ENCODE measurements at regions not wholly inside any gene's neighbourhood (a gene's known extent, or its start where the extent isn't known, plus 50 kb on each side); places are given as distances from the start of the nearest gene placed in this dataset.
"Not testable (repeated sequence)": the region's sequence is repeated elsewhere in the genome, so short reads cannot be mapped to it uniquely, and the experiment has no call there.

GRCh38 chr6:15825332-15825930 lies 162.6 kb upstream of the DTNBP1 start:
- no peak for DNase-seq

- no peak for DNase-seq
These were observed 162.0 kb upstream of the DTNBP1 start for GRCh38 chr6:15824811-15825210.

GRCh38 chr6:15823838-15824414 lies 161.1 kb upstream of the DTNBP1 start:
- DNase-seq: no peak

- no peak for DNase-seq
These were observed 160.0 kb upstream of the DTNBP1 start for GRCh38 chr6:15822835-15823234.

- no peak for DNase-seq
These were observed 157.0 kb upstream of the DTNBP1 start for GRCh38 chr6:15819841-15820240.

- no peak for DNase-seq
These were observed 156.4 kb upstream of the DTNBP1 start for GRCh38 chr6:15819226-15819625.

- DNase-seq: no peak
These were observed 155.7 kb upstream of the DTNBP1 start for GRCh38 chr6:15818491-15818890.

- DNase-seq: no peak
These were observed 155.2 kb upstream of the DTNBP1 start for GRCh38 chr6:15818044-15818443.

GRCh38 chr6:15817100-15817499 lies 154.3 kb upstream of the DTNBP1 start:
- DNase-seq: no peak

GRCh38 chr6:15816661-15817060 lies 153.8 kb upstream of the DTNBP1 start:
- DNase-seq: no peak

GRCh38 chr6:15813698-15814097 lies 150.9 kb upstream of the DTNBP1 start:
- DNase-seq: not testable (repeated sequence)

GRCh38 chr6:15811107-15811506 lies 148.3 kb upstream of the DTNBP1 start:
- no peak for DNase-seq

GRCh38 chr6:15810618-15811017 lies 147.8 kb upstream of the DTNBP1 start:
- DNase-seq: no peak

GRCh38 chr6:15809367-15809766 lies 146.5 kb upstream of the DTNBP1 start:
- DNase-seq: no peak

- no peak for DNase-seq
These were observed 141.6 kb upstream of the DTNBP1 start for GRCh38 chr6:15804164-15805154.

GRCh38 chr6:15802466-15802865 lies 139.6 kb upstream of the DTNBP1 start:
- no peak for DNase-seq

GRCh38 chr6:15801912-15802311 lies 139.1 kb upstream of the DTNBP1 start:
- DNase-seq: no peak

GRCh38 chr6:15800841-15801617 lies 138.2 kb upstream of the DTNBP1 start:
- no peak for DNase-seq

- DNase-seq: no peak
These were observed 135.9 kb upstream of the DTNBP1 start for GRCh38 chr6:15798533-15799255.

GRCh38 chr6:15796844-15797243 lies 134.0 kb upstream of the DTNBP1 start:
- no peak for DNase-seq

- DNase-seq: no peak
These were observed 133.4 kb upstream of the DTNBP1 start for GRCh38 chr6:15796130-15796771.

- no peak for DNase-seq
These were observed 131.0 kb upstream of the DTNBP1 start for GRCh38 chr6:15793826-15794225.

Data from COR-L47 (cell line).